OCI-LY7 (cell line): ENCODE measurements at regions not wholly inside any gene's neighbourhood (a gene's known extent, or its start where the extent isn't known, plus 50 kb on each side); places are given as distances from the start of the nearest gene placed in this dataset.

ENCODE experiments used
- BruUV-seq: library from RNA; stranded (reverse); fragments of 400-500 nt; replicated peaks from 2 replicates; lab custom pipeline; 2021; lab: Mats Ljungman, UMichigan
- CTCF ChIA-PET: fragments of 300-600 bp; sonication (Branson Sonifier 250); formaldehyde crosslinking; loops from one replicate; lab custom pipeline; 2022; ENCODE audit warnings: antibody characterized with exemption; ENCODE audit not compliant: unreplicated experiment; lab: Charles Lee
- POLR2A ChIA-PET: fragments of 300-600 bp; sonication (Branson Sonifier 250); formaldehyde crosslinking; loops from one replicate; lab custom pipeline; 2022; ENCODE audit warnings: antibody characterized with exemption; lab: Charles Lee
- DNase-seq: peaks from one replicate; pipeline ENCODE4 v3.0.0-alpha.2; 2015; ENCODE audit warnings: low spot score
- H2AFZ ChIP-seq: fragments of 200-600 bp; sonication (generic), shearing (Covaris generic); 2 replicates; pipeline ENCODE4 v1.6.1; 2014; ENCODE audit warnings: mild to moderate bottlenecking, antibody characterized with exemption, low read length, moderate library complexity
- H3K27ac ChIP-seq: fragments of 200-600 bp; sonication (generic); 2 replicates; pipeline ENCODE4 v1.5.1; 2014; ENCODE audit warnings: mixed run types, low read depth, mild to moderate bottlenecking, moderate library complexity, low read length, inconsistent platforms; ENCODE audit not compliant: poor library complexity, severe bottlenecking
- H3K36me3 ChIP-seq: fragments of 200-600 bp; sonication (generic); 2 replicates; pipeline ENCODE4 v1.6.1; 2014; ENCODE audit warnings: mild to moderate bottlenecking, antibody characterized with exemption, low read length, moderate library complexity, mixed read lengths; ENCODE audit not compliant: insufficient read depth
- H3K4me1 ChIP-seq: fragments of 200-600 bp; sonication (generic); 2 replicates; pipeline ENCODE4 v1.5.1; 2014; ENCODE audit warnings: mild to moderate bottlenecking, low read length; ENCODE audit not compliant: insufficient read depth, poor library complexity, severe bottlenecking
- H3K4me2 ChIP-seq: fragments of 200-600 bp; sonication (generic); 2 replicates; pipeline ENCODE4 v1.6.1; 2014; ENCODE audit warnings: mild to moderate bottlenecking, low read length
- H3K4me3 ChIP-seq: fragments of 200-600 bp; sonication (generic); 2 replicates; pipeline ENCODE4 v1.5.1; 2014; ENCODE audit warnings: mild to moderate bottlenecking, low read depth, low read length; ENCODE audit not compliant: poor library complexity, severe bottlenecking
- H3K79me2 ChIP-seq: fragments of 200-600 bp; sonication (generic); 2 replicates; pipeline ENCODE4 v1.6.1; 2016; ENCODE audit warnings: low read depth, mild to moderate bottlenecking, low read length, moderate library complexity, mixed read lengths; ENCODE audit not compliant: insufficient read depth
- H3K9me2 ChIP-seq: fragments of 200-600 bp; sonication (generic); 2 replicates; pipeline ENCODE4 v1.6.1; 2016; ENCODE audit warnings: mild to moderate bottlenecking, low read length, mixed read lengths; ENCODE audit not compliant: insufficient read depth
- H3K9me3 ChIP-seq: fragments of 200-600 bp; sonication (generic); 2 replicates; pipeline ENCODE4 v1.6.1; 2014; ENCODE audit warnings: mild to moderate bottlenecking, mixed run types, low read length, mixed read lengths
- H4K20me1 ChIP-seq: fragments of 200-600 bp; sonication (generic); 2 replicates; pipeline ENCODE4 v1.6.1; 2014; ENCODE audit warnings: mild to moderate bottlenecking, antibody characterized with exemption, low read length, moderate library complexity, mixed read lengths; ENCODE audit not compliant: insufficient read depth
- CTCF ChIP-seq: fragments of 200-600 bp; sonication (generic); conservative IDR thresholded peaks from 2 replicates; pipeline ENCODE4 v1.5.1; 2014; ENCODE audit warnings: mild to moderate bottlenecking, antibody characterized with exemption, low read length, moderate library complexity, mixed read lengths
- EZH2phosphoT487 ChIP-seq: fragments of 200-600 bp; sonication (generic); IDR thresholded peaks from 2 replicates; pipeline ENCODE4 v1.6.1; 2018; ENCODE audit warnings: low read depth, borderline replicate concordance, mild to moderate bottlenecking, mixed run types, antibody characterized with exemption, low read length, moderate library complexity, mixed read lengths
- intact Hi-C: fragments of 100-400 bp; cut with micrococcal nuclease; formaldehyde crosslinking; loops from one replicate; pipeline ENCODE4 v1.10.0; 2022; ENCODE audit not compliant: unreplicated experiment

- Histone ChIP-seq H3K79me2 (no peaks in the 10 kb centered on the region), H3K4me3 (no peak overlapping the region), H3K9me2 (no peaks in the 10 kb centered on the region), H2AFZ (no peak overlapping the region), H3K36me3 (no peaks in the 10 kb centered on the region), H3K27ac (no peak overlapping the region), H3K4me1 (no peaks in the 10 kb centered on the region), H4K20me1 (no peaks in the 10 kb centered on the region), H3K4me2 (no peak overlapping the region), H3K9me3 (no peaks in the 10 kb centered on the region)
- intact Hi-C loops, result no loop called here
- BruUV-seq, result no TSS peak
- no peak for DNase-seq
- ChIA-PET POLR2A (interaction anchor here (0.8 kb wide), 1 partner anchor 969 kb away, joined by 4 read pairs; no protein-coding TSS in a partner anchor), CTCF (no interaction called here)
- TF ChIP-seq CTCF, result no peak
- no peak for TF ChIP-seq EZH2phosphoT487
These were observed 69.6 kb upstream of the CDK1 start for GRCh38 chr10:60708666-60709065.

- H3K4me1 ChIP-seq, result no peaks in the 10 kb centered on the region
- ChIA-PET CTCF (no interaction called here), POLR2A (interaction anchor here (0.6 to 0.9 kb wide), 2 partner anchors 9 to 33 kb away, joined by 3 to 4 read pairs; no protein-coding TSS in a partner anchor)
- no peaks in the 10 kb centered on the region for H3K36me3 ChIP-seq
- H3K4me2 ChIP-seq, result no peak overlapping the region
- H3K27ac ChIP-seq, result no peak overlapping the region
- no peaks in the 10 kb centered on the region for H3K9me3 ChIP-seq
- no peak overlapping the region for H3K4me3 ChIP-seq
- no peak overlapping the region for H2AFZ ChIP-seq
- no peaks in the 10 kb centered on the region for H3K79me2 ChIP-seq
- DNase-seq, result no peak
- BruUV-seq, result no TSS peak
- H3K9me2 ChIP-seq, result no peaks in the 10 kb centered on the region
- intact Hi-C loops, result no loop called here
- H4K20me1 ChIP-seq, result no peaks in the 10 kb centered on the region
- no peak for TF ChIP-seq EZH2phosphoT487
- TF ChIP-seq CTCF, result no peak
These were observed 70.4 kb upstream of the CDK1 start for GRCh38 chr10:60707841-60708240.

- no TSS peak for BruUV-seq
- no peak overlapping the region for H3K4me2 ChIP-seq
- H4K20me1 ChIP-seq, result no peaks in the 10 kb centered on the region
- H3K9me2 ChIP-seq, result no peaks in the 10 kb centered on the region
- H3K9me3 ChIP-seq, result no peaks in the 10 kb centered on the region
- DNase-seq, result no peak
- CTCF ChIA-PET, result no interaction called here
- no peak overlapping the region for H2AFZ ChIP-seq
- H3K27ac ChIP-seq, result no peak overlapping the region
- H3K4me1 ChIP-seq, result no peaks in the 10 kb centered on the region
- no peaks in the 10 kb centered on the region for H3K36me3 ChIP-seq
- no peaks in the 10 kb centered on the region for H3K79me2 ChIP-seq
- no peak overlapping the region for H3K4me3 ChIP-seq
- intact Hi-C loops, result no loop called here
- POLR2A ChIA-PET, result interaction anchor here (1.1 kb wide), 1 partner anchor 354 kb away, joined by 3 read pairs; no protein-coding TSS in a partner anchor
- no peak for TF ChIP-seq EZH2phosphoT487
- TF ChIP-seq CTCF, result no peak
These were observed 72.1 kb upstream of the CDK1 start for GRCh38 chr10:60706146-60706545.
